HT-29 (cell line): ENCODE measurements at regions not wholly inside any gene's neighbourhood (a gene's known extent, or its start where the extent isn't known, plus 50 kb on each side); places are given as distances from the start of the nearest gene placed in this dataset.

Experiments used
- DNase-seq: peaks from one replicate; pipeline ENCODE4 v3.0.0-alpha.2; 2015; ENCODE audit warnings: low spot score

- no peak for DNase-seq
Observed at GRCh38 chr12:132426349-132427173, 63.4 kb upstream of the FBRSL1 start.

- DNase-seq, result no peak
Observed at GRCh38 chr12:132424811-132425210, 65.1 kb upstream of the FBRSL1 start.

GRCh38 chr12:132423820-132424645 is 65.9 kb upstream of the FBRSL1 start:
- DNase-seq, result no peak

GRCh38 chr12:132423251-132423819 is 66.6 kb upstream of the FBRSL1 start:
- DNase-seq, result no peak

- no peak for DNase-seq
Observed at GRCh38 chr12:132422381-132423043, 67.4 kb upstream of the FBRSL1 start.

GRCh38 chr12:132422040-132422380 is 67.9 kb upstream of the FBRSL1 start:
- DNase-seq, result no peak

GRCh38 chr12:132419631-132420246 is 70.2 kb upstream of the FBRSL1 start:
- DNase-seq, result no peak

- no peak for DNase-seq
Observed at GRCh38 chr12:132418393-132418925, 71.5 kb upstream of the FBRSL1 start.

GRCh38 chr12:132417741-132418140 is 72.2 kb upstream of the FBRSL1 start:
- DNase-seq, result no peak

- no peak for DNase-seq
Observed at GRCh38 chr12:132416827-132417226, 73.1 kb upstream of the FBRSL1 start.

- DNase-seq, result no peak
Observed at GRCh38 chr12:132416121-132416673, 73.8 kb upstream of the FBRSL1 start.

- DNase-seq, result no peak
Observed at GRCh38 chr12:132415327-132416120, 74.4 kb upstream of the FBRSL1 start.

- DNase-seq, result peak; percentile 87
Observed at GRCh38 chr12:132414634-132415326, 75.2 kb upstream of the FBRSL1 start.

- no peak for DNase-seq
Observed at GRCh38 chr12:132413931-132414588, 75.9 kb upstream of the FBRSL1 start.

GRCh38 chr12:132411457-132411856 is 78.5 kb upstream of the FBRSL1 start:
- no peak for DNase-seq

- no peak for DNase-seq
Observed at GRCh38 chr12:132410849-132411248, 79.1 kb upstream of the FBRSL1 start.

- DNase-seq, result no peak
Observed at GRCh38 chr12:132410296-132410625, 79.7 kb upstream of the FBRSL1 start.

- DNase-seq, result no peak
Observed at GRCh38 chr12:132409495-132410295, 80.3 kb upstream of the FBRSL1 start.
